Activated CD4-positive, alpha-beta T cell treated with anti-CD3 and anti-CD28 coated beads, Interleukin-2, amount 50 U/mL, for 24 hours (primary cell): ENCODE measurements at regions not wholly inside any gene's neighbourhood (a gene's known extent, or its start where the extent isn't known, plus 50 kb on each side); places are given as distances from the start of the nearest gene placed in this dataset.

Experiments
- DNase-seq, 2 donors: peaks; one replicate each; pipeline ENCODE4 v3.0.0-alpha.2; 2020; ENCODE audit warnings: low read depth in 1 of 2, low spot score in 1 of 2

GRCh38 chr2:21281384-21281783, 157.6 kb downstream of the TDRD15 start:
- no peak for DNase-seq

GRCh38 chr2:21281791-21282514, 158.2 kb downstream of the TDRD15 start:
- no peak for DNase-seq

- DNase-seq = no peak
These were observed 158.7 kb downstream of the TDRD15 start for GRCh38 chr2:21282515-21282898.

- DNase-seq = no peak
These were observed 164.5 kb downstream of the TDRD15 start for GRCh38 chr2:21288299-21288698.

GRCh38 chr2:21288739-21289520, 165.2 kb downstream of the TDRD15 start:
- no peak for DNase-seq

- no peak for DNase-seq
These were observed 165.8 kb downstream of the TDRD15 start for GRCh38 chr2:21289551-21289950.

GRCh38 chr2:21289989-21290388, 166.2 kb downstream of the TDRD15 start:
- no peak for DNase-seq

- DNase-seq = no peak
These were observed 167.7 kb downstream of the TDRD15 start for GRCh38 chr2:21291426-21291825.

GRCh38 chr2:21294446-21294845, 170.7 kb downstream of the TDRD15 start:
- DNase-seq = no peak

- DNase-seq = no peak
These were observed 175.6 kb downstream of the TDRD15 start for GRCh38 chr2:21299411-21299810.

GRCh38 chr2:21301871-21302455, 178.2 kb downstream of the TDRD15 start:
- DNase-seq = no peak

GRCh38 chr2:21303876-21304275, 180.1 kb downstream of the TDRD15 start:
- DNase-seq = no peak

GRCh38 chr2:21305581-21305980, 181.8 kb downstream of the TDRD15 start:
- no peak for DNase-seq

- DNase-seq = no peak
These were observed 182.5 kb downstream of the TDRD15 start for GRCh38 chr2:21306235-21306634.

- DNase-seq = no peak
These were observed 183.3 kb downstream of the TDRD15 start for GRCh38 chr2:21307037-21307436.

- DNase-seq = no peak
These were observed 186.7 kb downstream of the TDRD15 start for GRCh38 chr2:21310493-21310892.

GRCh38 chr2:21314322-21314835, 190.6 kb downstream of the TDRD15 start:
- no peak for DNase-seq

- peak in 1 of 2 donors; percentile 7 for DNase-seq
These were observed 193.4 kb downstream of the TDRD15 start for GRCh38 chr2:21317131-21317530.

- DNase-seq = no peak
These were observed 194.5 kb downstream of the TDRD15 start for GRCh38 chr2:21318263-21318662.

GRCh38 chr2:21326152-21326551, 202.4 kb downstream of the TDRD15 start:
- no peak for DNase-seq

GRCh38 chr2:21328177-21328576, 204.4 kb downstream of the TDRD15 start:
- no peak for DNase-seq

- no peak for DNase-seq
These were observed 207.1 kb downstream of the TDRD15 start for GRCh38 chr2:21330786-21331391.
